Suprapubic skin (tissue), 4 donors: ENCODE measurements at regions not wholly inside any gene's neighbourhood (a gene's known extent, or its start where the extent isn't known, plus 50 kb on each side); places are given as distances from the start of the nearest gene placed in this dataset.

Source experiments
- EP300 ChIP-seq: sonication (generic); formaldehyde crosslinking; IDR thresholded peaks from one replicate; pipeline ENCODE4 v1.6.1; 2017; ENCODE audit warnings: antibody characterized with exemption
- POLR2A ChIP-seq, 2 donors: fragments of 450-650 bp; IDR thresholded peaks; one replicate each; pipeline ENCODE4 v1.6.1; 2017; ENCODE audit warnings: antibody characterized with exemption in 2 of 2, mild to moderate bottlenecking in 2 of 2, moderate library complexity in 2 of 2
- POLR2AphosphoS5 ChIP-seq, 3 donors: sonication (generic); formaldehyde crosslinking; IDR thresholded peaks; one replicate each; pipeline ENCODE4 v1.6.1; 2017; ENCODE audit warnings: antibody characterized with exemption in 3 of 3
- TF ChIP-seq, protein P1 (sequence below), 2 donors: fragments of 200-600 bp in 1 of 2; fragments of 450-650 bp in 1 of 2; sonication (generic) in 1 of 2; IDR thresholded peaks; one replicate each; pipeline ENCODE4 v1.5.1; 2016 to 2019; ENCODE audit warnings: antibody characterized with exemption in 2 of 2, mild to moderate bottlenecking in 1 of 2, moderate library complexity in 1 of 2

DNA sequence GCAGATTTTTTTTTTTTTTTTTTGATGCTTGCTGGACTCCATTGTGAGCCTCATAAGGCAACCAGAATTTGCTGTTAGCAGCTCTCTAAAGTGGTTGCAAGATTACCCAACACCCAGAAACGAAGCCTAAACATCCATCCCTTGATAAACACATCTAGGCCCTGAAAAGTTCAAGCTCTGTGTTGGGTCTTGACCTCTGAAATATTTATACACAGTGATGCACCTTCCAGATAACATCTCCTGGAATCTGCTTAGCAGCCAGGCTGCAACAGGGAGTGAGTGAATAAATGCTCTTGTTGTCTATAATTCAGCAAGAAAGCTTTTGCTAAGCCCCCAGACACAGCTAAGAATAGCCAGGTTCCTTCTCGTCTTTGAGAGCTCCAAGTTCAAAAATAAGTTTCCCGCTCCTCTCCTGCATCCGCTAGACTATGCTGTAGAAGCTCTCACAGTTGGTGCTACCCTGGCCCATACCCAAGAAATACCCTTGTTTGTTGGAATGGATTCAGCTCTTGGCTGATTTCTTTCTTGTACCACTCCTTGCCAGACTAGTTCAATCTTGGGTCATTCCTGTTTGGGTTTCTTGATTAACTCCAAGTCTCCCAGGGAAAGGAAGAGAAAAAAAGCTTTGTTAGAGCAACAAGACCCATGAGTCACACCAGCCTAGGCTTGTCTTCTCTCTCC lies 610.6 kb upstream of the TBX3 start:
- TF ChIP-seq EP300 (no peak), POLR2AphosphoS5 (IDR thresholded peaks at IDR 0.05) (no peak), POLR2A (IDR thresholded peaks at IDR 0.05) (no peak)
- TF ChIP-seq, protein P1, sequence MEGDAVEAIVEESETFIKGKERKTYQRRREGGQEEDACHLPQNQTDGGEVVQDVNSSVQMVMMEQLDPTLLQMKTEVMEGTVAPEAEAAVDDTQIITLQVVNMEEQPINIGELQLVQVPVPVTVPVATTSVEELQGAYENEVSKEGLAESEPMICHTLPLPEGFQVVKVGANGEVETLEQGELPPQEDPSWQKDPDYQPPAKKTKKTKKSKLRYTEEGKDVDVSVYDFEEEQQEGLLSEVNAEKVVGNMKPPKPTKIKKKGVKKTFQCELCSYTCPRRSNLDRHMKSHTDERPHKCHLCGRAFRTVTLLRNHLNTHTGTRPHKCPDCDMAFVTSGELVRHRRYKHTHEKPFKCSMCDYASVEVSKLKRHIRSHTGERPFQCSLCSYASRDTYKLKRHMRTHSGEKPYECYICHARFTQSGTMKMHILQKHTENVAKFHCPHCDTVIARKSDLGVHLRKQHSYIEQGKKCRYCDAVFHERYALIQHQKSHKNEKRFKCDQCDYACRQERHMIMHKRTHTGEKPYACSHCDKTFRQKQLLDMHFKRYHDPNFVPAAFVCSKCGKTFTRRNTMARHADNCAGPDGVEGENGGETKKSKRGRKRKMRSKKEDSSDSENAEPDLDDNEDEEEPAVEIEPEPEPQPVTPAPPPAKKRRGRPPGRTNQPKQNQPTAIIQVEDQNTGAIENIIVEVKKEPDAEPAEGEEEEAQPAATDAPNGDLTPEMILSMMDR (IDR thresholded peaks at IDR 0.05), result no peak
